B cell (primary cell): ENCODE measurements at regions not wholly inside any gene's neighbourhood (a gene's known extent, or its start where the extent isn't known, plus 50 kb on each side); places are given as distances from the start of the nearest gene placed in this dataset.

Source experiments
- ATAC-seq: fragments of 200-7000 bp; cut with Tn5 transposase; one replicate; pipeline ENCODE4 v1.10.0; 2021; ENCODE audit warnings: low read depth, mild to moderate bottlenecking, moderate number of reproducible peaks, moderate library complexity
- CTCF ChIA-PET: fragments of 350-600 bp; sonication (Branson Sonifier 250); formaldehyde crosslinking; loops from one replicate; lab custom pipeline; 2021; ENCODE audit warnings: antibody characterized with exemption, inconsistent platforms; lab: Charles Lee
- POLR2A ChIA-PET: fragments of 350-600 bp; sonication (Branson Sonifier 250); formaldehyde crosslinking; loops from one replicate; lab custom pipeline; 2021; ENCODE audit warnings: antibody characterized with exemption; lab: Charles Lee
- DNase-seq: peaks from one replicate; pipeline ENCODE4 v3.0.0; 2013
- H2AFZ ChIP-seq: 2 replicates; pipeline ENCODE4 v1.6.1; 2012; ENCODE audit warnings: mild to moderate bottlenecking, low read depth, low read length; ENCODE audit not compliant: insufficient read depth, poor library complexity, severe bottlenecking
- H3K27ac ChIP-seq, 2 donors: 1 replicate in 1 of 2; 2 replicates in 1 of 2; pipeline ENCODE4 v1.5.1; 2012 to 2013; ENCODE audit warnings: low read length in 2 of 2, mild to moderate bottlenecking in 2 of 2, moderate library complexity in 1 of 2
- H3K27me3 ChIP-seq, 4 experiments: fragments of 200-600 bp in 1 of 4; sonication (generic) in 1 of 4; replicated peaks in 1 of 4; 1 replicate in 2 of 4; 2 replicates in 2 of 4; pipeline versions ENCODE4 v1.6.1 to v1.7.0; 2013 to 2016; ENCODE audit warnings: low read length in 3 of 4, mild to moderate bottlenecking in 2 of 4, mixed read lengths in 1 of 4, moderate library complexity in 1 of 4; ENCODE audit not compliant: insufficient read depth in 4 of 4, control insufficient read depth in 3 of 4; ENCODE audit errors: control extremely low read depth in 1 of 4
- H3K36me3 ChIP-seq, 2 experiments: replicated peaks in 1 of 2; 1 replicate in 1 of 2; 2 replicates in 1 of 2; pipeline versions ENCODE4 v1.6.1 to v1.7.1; 2013; ENCODE audit warnings: low read length in 1 of 2; ENCODE audit not compliant: insufficient read depth in 2 of 2, control insufficient read depth in 1 of 2; ENCODE audit errors: control extremely low read depth in 1 of 2, extremely low read depth in 1 of 2
- H3K4me1 ChIP-seq, 2 donors: fragments of 200-600 bp in 1 of 2; sonication (generic) in 1 of 2; 1 replicate in 1 of 2; 2 replicates in 1 of 2; pipeline versions ENCODE4 v1.5.1 to v1.6.1; 2013 to 2017; ENCODE audit warnings: low read length in 2 of 2; ENCODE audit not compliant: control insufficient read depth in 2 of 2, insufficient read depth in 2 of 2
- H3K4me2 ChIP-seq: replicated peaks from 2 replicates; pipeline ENCODE3; 2012; ENCODE audit warnings: mild to moderate bottlenecking, low read depth, low read length; ENCODE audit not compliant: poor library complexity, severe bottlenecking
- H3K4me3 ChIP-seq, 5 experiments: fragments of 200-600 bp in 1 of 5; sonication (generic) in 1 of 5; 1 replicate in 3 of 5; 2 replicates in 2 of 5; pipeline versions ENCODE4 v1.5.1 to v1.7.0; 2011 to 2016; ENCODE audit warnings: low read length in 4 of 5, mild to moderate bottlenecking in 4 of 5, low read depth in 2 of 5, control low read depth in 1 of 5, moderate library complexity in 1 of 5; ENCODE audit not compliant: insufficient read depth in 1 of 5; ENCODE audit errors: control extremely low read depth in 1 of 5, extremely low read depth in 1 of 5
- H3K79me2 ChIP-seq: fragments of 200-600 bp; sonication (generic); one replicate; pipeline ENCODE4 v1.6.0; 2016; ENCODE audit warnings: low read length; ENCODE audit not compliant: control insufficient read depth, insufficient read depth
- H3K9ac ChIP-seq: fragments of 200-600 bp; sonication (generic); 2 replicates; pipeline ENCODE4 v1.6.1; 2017; ENCODE audit warnings: mild to moderate bottlenecking, low read length, moderate library complexity
- H3K9me3 ChIP-seq, 3 donors: one replicate each; pipeline versions ENCODE4 v1.6.1 to v1.7.1; 2013; ENCODE audit warnings: low read length in 2 of 3; ENCODE audit not compliant: control insufficient read depth in 2 of 3, insufficient read depth in 1 of 3; ENCODE audit errors: control extremely low read depth in 1 of 3
- H4K20me1 ChIP-seq: 2 replicates; pipeline ENCODE4 v1.6.0; 2012; ENCODE audit warnings: mild to moderate bottlenecking, low read length; ENCODE audit not compliant: insufficient read depth, control insufficient read depth, poor library complexity, severe bottlenecking
- H3K27ac Mint-ChIP-seq: one replicate; pipeline ENCODE4 v1.8.0; 2021; ENCODE audit warnings: mixed read lengths
- H3K27me3 Mint-ChIP-seq: one replicate; pipeline ENCODE4 v1.8.0; 2021; ENCODE audit warnings: mixed read lengths
- H3K4me1 Mint-ChIP-seq: one replicate; pipeline ENCODE4 v1.8.0; 2021; ENCODE audit warnings: mixed read lengths
- H3K4me3 Mint-ChIP-seq: one replicate; pipeline ENCODE4 v1.8.0; 2021; ENCODE audit warnings: mixed read lengths
- H3K9me3 Mint-ChIP-seq: one replicate; pipeline ENCODE4 v1.8.0; 2022; ENCODE audit warnings: mixed read lengths; ENCODE audit not compliant: insufficient read depth
- EZH2 ChIP-seq: IDR thresholded peaks from 2 replicates; pipeline ENCODE4 v1.6.1; 2012; ENCODE audit warnings: borderline replicate concordance, low read depth, mild to moderate bottlenecking, moderate library complexity, low read length; ENCODE audit not compliant: insufficient read depth, poor library complexity, severe bottlenecking
- WGBS: methylation state at CpG from one replicate; pipeline ENCODE4 v1.1.5; 2013; ENCODE audit warnings: missing lambda C conversion rate; ENCODE audit not compliant: insufficient coverage; 5-methylcytosine and 5-hydroxymethylcytosine counted together
- intact Hi-C: fragments of 100-400 bp; cut with micrococcal nuclease; formaldehyde crosslinking; loops from one replicate; pipeline ENCODE4 v1.10.0; 2022
- TF ChIP-seq, protein P1 (sequence below): fragments of 200-600 bp; IDR thresholded peaks from one replicate; pipeline ENCODE4 v1.8.0; 2022; ENCODE audit warnings: antibody characterized with exemption, mild to moderate bottlenecking

DNA sequence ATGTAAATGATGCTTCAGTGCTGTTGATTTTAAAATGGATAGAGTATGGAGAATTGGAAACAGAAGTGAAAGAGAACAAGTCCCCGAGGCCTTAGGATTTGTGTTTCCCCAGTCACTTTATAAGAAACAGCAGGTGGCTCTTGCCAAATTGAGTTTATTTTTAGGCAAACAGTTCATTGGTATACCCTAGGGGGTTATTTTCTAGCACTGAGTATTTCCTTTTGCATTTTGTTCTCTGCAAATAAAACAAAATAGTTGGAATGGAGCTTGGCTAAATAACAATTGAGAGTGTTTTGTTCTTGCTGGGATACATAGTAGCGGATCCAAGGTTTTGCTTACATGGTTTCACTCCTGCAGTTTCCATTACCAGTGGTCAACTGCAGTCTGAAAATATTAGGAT, 591.1 kb upstream of the C16orf82 start:
- H3K4me1 Mint-ChIP-seq: no peaks in the 10 kb centered on the region
- H3K9me3 Mint-ChIP-seq: peaks cover 14% of the 10 kb centered on the region
- no peaks in the 10 kb centered on the region for H4K20me1 ChIP-seq
- ATAC-seq: no peak
- WGBS: 33% methylated on average over 1 of the region's 2 CpGs
- H3K4me3 ChIP-seq: no peak overlapping the region
- no peaks in the 10 kb centered on the region for H3K27me3 Mint-ChIP-seq
- no peak overlapping the region for H2AFZ ChIP-seq
- H3K4me3 Mint-ChIP-seq: no peak overlapping the region
- no peaks in the 10 kb centered on the region for H3K36me3 ChIP-seq
- H3K4me2 ChIP-seq: no peak overlapping the region
- TF ChIP-seq, protein P1, sequence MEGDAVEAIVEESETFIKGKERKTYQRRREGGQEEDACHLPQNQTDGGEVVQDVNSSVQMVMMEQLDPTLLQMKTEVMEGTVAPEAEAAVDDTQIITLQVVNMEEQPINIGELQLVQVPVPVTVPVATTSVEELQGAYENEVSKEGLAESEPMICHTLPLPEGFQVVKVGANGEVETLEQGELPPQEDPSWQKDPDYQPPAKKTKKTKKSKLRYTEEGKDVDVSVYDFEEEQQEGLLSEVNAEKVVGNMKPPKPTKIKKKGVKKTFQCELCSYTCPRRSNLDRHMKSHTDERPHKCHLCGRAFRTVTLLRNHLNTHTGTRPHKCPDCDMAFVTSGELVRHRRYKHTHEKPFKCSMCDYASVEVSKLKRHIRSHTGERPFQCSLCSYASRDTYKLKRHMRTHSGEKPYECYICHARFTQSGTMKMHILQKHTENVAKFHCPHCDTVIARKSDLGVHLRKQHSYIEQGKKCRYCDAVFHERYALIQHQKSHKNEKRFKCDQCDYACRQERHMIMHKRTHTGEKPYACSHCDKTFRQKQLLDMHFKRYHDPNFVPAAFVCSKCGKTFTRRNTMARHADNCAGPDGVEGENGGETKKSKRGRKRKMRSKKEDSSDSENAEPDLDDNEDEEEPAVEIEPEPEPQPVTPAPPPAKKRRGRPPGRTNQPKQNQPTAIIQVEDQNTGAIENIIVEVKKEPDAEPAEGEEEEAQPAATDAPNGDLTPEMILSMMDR: no peak
- TF ChIP-seq EZH2: no peak
- no peaks in the 10 kb centered on the region for H3K79me2 ChIP-seq
- no peaks in the 10 kb centered on the region for H3K27me3 ChIP-seq
- H3K9me3 ChIP-seq: peaks cover 0 to 6% (median 3%) of the 10 kb centered on the region in 3 donors
- no peak overlapping the region for H3K27ac ChIP-seq
- no peak overlapping the region for H3K27ac Mint-ChIP-seq
- H3K9ac ChIP-seq: no peak overlapping the region
- no peaks in the 10 kb centered on the region for H3K4me1 ChIP-seq
- POLR2A ChIA-PET: no interaction called here
- no peak for DNase-seq
- intact Hi-C loops: no loop called here
- CTCF ChIA-PET: no interaction called here

DNA sequence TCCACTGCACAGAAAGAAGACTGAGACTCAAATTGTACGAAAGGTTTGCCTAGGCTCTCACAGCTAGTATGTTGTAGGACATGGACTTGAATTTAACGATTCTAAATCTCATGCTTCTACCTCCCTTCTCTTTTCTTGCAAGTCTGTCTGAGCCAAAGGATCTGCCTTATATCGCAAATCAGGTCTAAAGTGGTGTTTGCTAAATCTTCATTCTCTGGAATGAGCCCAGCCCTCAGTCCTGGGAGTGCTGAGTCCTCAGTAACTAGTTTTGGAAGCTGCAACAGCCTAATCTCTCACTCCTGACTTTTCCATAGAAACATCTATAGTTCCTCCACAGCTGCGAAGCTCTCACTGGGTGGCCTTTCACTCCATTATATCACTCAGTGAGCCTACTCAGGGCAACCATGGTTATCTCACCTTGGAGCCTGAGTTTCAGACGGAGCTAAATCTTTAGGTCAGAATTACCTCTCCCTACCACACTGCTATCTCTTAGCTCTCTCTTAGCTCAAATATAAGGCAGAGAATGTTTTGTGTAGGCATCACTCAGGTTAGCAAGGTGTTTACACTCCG, 575.5 kb upstream of the C16orf82 start:
- Histone ChIP-seq H2AFZ (no peak overlapping the region), H3K9me3 (no peaks in the 10 kb centered on the region), H3K9ac (no peak overlapping the region), H3K27ac (no peak overlapping the region), H3K79me2 (no peaks in the 10 kb centered on the region), H3K4me1 (no peaks in the 10 kb centered on the region), H3K4me2 (no peak overlapping the region), H3K4me3 (no peak overlapping the region), H3K27me3 (no peaks in the 10 kb centered on the region), H3K36me3 (no peaks in the 10 kb centered on the region), H4K20me1 (no peaks in the 10 kb centered on the region)
- no peaks in the 10 kb centered on the region for H3K4me1 Mint-ChIP-seq
- 93% methylated on average over 3 of the region's 6 CpGs for WGBS
- H3K4me3 Mint-ChIP-seq: no peak overlapping the region
- no peak overlapping the region for H3K27ac Mint-ChIP-seq
- ChIA-PET CTCF (no interaction called here), POLR2A (no interaction called here)
- no peak for DNase-seq
- no peaks in the 10 kb centered on the region for H3K27me3 Mint-ChIP-seq
- TF ChIP-seq, protein P1: no peak
- TF ChIP-seq EZH2: no peak
- intact Hi-C loops: no loop called here
- no peaks in the 10 kb centered on the region for H3K9me3 Mint-ChIP-seq
- no peak for ATAC-seq
